GM18951 (cell line): ENCODE measurements at regions not wholly inside any gene's neighbourhood (a gene's known extent, or its start where the extent isn't known, plus 50 kb on each side); places are given as distances from the start of the nearest gene placed in this dataset.

Source experiments
- POLR2A ChIP-seq: IDR thresholded peaks from 4 replicates; pipeline ENCODE4 v1.6.1; 2011; ENCODE audit warnings: mild to moderate bottlenecking; ENCODE audit not compliant: insufficient read length, insufficient read depth; ENCODE audit errors: extremely low read depth
- in situ Hi-C: fragments of 300-500 bp; cut with MboI; formaldehyde crosslinking; loops from one replicate; pipeline ENCODE4 v1.12.0; 2022; ENCODE audit warnings: low sequenced_read_pairs, mixed read lengths, inconsistent platforms; ENCODE audit not compliant: unreplicated experiment

DNA sequence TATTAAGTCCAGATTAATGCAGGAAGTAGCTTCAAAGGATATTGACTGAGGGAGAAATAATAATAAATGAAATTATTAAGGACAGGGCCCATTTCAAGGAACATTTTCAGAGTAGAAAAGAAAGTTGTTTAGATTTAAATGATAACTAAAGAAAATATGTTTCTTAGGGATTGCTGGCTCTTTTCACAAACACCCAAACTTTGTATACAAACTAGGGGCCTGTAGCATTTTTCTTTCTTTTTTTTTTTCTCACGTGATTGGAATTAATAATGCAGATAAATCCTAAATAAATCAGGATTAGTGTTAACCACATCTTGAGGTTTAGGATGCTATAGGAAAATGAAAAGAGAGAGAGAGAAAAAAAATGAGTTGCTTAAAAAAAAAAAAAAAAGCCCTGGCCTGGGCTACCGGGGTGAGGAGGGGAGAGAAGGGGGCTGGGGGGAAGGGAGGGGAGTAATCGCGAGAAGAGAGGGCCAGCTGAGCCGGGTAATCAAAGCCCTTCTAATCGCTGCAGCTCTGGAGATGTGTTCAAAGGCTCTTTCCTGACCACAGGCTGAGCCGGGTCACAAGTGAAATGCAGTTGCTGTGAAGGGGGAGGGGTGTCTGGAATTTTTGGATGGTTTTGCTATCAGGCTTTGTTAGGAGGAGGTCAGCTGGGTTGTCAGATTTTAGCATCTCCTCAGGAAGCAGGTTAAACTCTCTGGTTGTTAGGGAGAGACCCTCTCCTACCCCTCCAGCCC lies 104.6 kb upstream of the ZFHX3 start:
- in situ Hi-C loops = no loop called here
- TF ChIP-seq POLR2A = no peak

DNA sequence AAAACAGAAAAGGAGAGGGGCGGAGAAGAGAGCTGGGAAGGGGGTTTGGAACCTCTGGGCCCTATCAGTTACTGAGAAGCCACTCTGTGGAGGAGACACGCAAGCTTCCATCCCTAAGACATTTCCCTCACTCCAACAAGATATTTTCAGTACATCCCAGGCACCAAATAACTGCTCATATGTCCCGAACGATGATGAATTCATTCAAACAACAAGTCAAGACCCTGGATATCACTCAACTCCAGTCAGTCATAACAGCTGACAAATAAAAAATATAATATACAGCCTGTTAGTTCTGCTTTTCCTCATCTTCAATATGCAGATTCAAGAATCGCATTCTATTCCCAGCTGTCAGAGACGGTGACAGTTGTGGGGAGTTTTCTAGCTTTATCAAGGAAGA lies 104.0 kb upstream of the ZFHX3 start:
- in situ Hi-C loops = no loop called here
- no peak for TF ChIP-seq POLR2A

DNA sequence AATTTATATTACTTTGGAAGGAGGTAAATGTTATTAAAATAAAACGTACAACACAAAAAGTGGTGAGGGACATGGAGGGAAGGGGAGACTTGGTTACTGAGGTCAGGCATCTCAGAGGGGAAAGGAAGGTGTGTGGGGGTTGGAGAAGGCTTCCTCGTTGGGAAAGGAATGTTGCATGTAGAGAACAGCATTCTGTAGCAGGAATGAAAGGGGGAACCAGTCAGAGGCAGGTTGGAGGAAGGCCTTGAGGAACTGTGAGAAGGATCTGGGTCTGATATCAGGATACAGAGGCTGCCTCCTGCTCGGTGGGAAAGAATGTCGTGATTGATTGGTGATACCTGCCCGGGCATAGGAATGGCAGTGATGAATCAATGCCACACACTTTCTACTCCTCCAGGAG lies 103.3 kb upstream of the ZFHX3 start:
- in situ Hi-C loops = no loop called here
- no peak for TF ChIP-seq POLR2A

DNA sequence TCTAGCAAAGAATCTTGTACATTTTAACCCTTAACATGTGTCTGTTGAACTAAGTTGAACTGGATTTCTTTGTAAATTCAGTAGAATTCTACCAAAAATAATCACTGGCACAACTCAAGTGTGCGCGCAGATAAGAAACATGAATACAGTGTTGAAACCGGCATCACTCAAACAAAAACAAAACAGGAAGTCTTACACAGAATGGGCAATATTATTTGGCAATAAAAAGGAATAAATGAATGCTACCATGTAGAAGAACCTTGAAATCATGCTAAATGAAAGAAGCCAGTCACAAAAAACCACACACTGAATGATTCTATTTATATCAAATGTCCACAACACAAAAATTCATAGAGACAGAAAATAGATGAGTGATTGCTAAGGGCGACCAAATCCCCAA lies 102.9 kb upstream of the ZFHX3 start:
- in situ Hi-C loops = no loop called here
- TF ChIP-seq POLR2A = no peak

DNA sequence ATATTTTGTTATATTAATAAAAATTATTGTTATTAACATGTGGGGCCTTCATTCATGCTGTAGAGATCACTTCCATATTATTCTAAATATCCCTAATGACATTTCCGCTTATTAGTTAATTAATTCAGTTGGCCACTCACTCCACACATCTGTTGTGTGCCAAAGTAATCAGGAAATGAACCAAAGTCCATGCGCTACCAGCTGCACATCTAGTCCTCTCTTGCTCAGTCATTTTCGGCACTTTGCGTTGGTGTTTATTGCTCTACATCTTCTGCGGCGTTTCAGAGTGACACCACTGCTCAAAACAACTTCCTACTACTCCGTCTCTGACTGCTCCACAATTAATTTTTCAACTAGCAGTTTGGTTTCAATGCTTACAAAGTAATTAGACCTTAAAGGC lies 101.4 kb upstream of the ZFHX3 start:
- TF ChIP-seq POLR2A = no peak
- in situ Hi-C loops = no loop called here

DNA sequence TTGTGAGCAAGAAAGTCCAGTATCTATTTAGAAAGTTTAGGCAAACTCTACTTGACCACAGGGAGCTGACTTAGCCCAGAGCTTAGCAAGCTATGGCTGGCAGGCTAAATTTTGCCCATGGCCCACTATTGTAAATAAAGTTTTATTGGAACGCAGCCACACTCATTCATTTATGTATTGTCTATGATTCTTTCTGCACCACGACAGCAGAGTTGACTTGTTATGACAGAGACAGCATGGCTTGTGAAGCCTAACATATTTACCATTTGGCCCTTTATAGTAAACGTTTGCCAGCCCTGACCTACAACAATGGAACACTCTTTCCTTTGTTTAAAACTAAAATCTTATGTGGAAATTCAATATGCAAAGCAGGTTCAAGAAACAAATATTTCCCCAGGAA lies 100.0 kb upstream of the ZFHX3 start:
- in situ Hi-C loops = no loop called here
- no peak for TF ChIP-seq POLR2A

DNA sequence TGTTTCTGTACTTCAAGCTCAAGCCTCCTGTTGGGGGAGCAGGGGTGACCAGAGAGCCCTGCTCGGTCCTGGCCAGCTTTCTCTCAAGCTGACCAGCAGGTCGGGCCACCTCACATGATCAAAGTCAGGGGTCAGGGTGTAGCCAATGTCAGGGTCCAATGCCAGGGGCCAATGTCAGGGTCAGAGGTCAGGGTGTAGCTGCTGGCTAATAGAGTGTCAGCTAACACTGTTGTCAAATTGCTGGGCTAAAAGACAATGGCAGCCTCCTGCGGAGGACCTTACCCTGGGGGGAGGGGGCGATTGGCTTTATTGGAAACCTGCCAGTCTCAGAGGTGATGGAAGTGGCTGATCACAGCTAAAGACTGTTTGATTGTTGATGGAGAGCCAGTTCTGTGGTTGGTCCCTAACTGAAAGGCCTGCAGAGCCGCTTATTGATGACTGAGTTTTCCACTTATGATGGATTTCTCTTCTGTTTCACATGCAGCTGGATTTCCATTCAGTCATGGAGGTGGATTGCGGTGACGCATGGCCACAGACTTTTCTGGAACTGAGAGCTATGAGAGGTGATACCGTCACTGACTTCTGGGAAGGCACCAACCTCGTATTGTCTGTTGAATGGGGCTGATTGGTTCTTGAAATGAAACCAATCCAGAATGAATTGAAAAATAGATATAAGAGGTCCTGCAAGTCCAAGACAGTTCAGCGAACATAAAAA lies 97.4 kb upstream of the ZFHX3 start:
- in situ Hi-C loops = no loop called here
- TF ChIP-seq POLR2A = no peak

DNA sequence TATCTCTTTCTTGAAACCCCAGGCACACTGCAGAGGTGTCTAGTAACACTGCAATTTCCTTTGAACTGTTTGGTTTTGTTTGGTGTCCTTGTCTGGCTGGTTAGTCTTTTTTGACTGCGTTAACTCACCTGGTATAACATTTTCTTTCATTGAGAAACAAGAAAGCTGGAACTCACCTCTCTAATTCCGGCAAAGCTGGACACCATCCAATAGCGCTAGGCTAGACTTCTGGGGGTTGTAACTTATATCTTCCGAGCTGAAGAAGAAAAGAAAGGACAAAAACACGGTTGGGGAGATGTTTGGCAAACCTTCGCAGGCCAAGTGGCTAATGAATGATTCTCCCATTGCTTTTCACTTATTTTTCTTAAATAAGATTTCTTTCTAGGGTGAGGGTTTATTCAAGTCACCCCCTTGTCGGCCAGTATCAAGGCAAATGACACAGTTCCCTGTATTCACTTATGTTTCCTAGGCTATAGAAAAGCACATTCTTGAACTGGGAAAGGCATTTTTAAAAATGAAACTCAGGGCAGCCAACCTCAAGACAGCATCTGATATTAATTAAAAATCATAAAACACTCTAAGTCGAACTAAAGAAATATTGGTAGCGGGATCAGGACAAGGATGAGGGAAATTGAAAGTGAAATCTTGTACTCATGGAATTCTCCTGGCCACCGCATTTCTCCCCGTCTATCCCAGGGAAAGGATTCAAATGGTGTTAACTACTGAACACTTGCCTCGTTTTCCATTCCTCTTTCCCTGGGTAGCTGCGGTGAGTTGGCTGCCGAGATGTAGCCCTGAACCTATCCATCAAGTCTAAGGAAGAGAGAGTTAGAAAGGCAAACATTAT lies 95.9 kb upstream of the ZFHX3 start:
- in situ Hi-C loops = no loop called here
- TF ChIP-seq POLR2A = no peak

DNA sequence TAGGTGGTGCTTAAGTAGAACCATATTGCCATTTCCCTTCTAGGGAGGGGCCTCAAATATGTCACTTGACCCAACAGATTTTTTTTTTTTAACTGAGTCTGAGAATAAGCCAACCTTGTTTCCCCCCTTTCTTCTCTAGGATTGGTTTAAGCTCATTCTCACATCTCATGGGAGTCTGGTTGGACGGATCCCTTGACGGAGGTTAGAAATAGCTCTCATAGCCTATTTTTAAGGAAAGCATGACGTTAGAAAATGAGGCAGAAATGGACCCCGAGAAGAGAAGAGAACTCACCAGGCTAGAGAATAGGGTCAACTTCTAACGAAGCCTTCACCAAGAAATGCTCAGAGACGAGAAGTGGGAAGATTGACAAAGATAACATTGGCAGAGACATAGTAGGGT lies 95.1 kb upstream of the ZFHX3 start:
- in situ Hi-C loops = no loop called here
- no peak for TF ChIP-seq POLR2A

DNA sequence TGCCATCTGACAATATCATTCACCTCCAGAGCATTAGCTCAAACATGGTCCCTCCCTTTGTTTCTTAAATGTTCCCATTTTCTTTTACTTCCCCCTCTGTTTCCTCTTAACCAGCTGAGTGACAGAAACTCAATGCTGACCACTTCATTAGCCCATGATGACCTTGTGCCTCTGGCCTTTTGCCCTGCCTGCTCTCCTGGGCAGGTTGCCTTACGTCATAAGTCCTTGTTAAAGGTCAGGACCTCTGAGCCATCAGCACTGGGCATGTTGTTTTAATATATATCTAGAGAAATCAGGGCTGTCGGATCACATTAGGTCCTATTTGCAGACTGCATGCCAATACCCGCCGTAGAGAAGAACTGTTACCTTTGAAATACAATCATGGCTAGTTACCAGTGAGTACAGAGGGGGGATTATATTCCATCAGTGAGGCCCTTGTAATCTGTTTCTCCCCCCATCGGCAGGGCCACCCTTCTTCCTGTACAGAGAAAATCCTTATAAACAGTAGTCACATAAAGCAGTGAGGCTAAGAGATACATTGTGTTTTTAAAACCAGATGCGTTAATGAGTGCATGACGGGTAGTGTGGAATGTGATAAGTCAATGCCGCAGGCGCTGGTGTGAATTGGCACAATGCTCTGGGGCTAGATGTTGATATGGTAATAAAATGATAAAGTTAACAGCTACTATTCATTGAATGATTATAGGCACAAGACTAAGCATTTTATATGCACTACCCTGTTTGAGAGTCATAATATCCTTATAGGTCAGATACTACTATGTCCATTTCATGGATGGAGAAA lies 94.3 kb upstream of the ZFHX3 start:
- in situ Hi-C loops = no loop called here

DNA sequence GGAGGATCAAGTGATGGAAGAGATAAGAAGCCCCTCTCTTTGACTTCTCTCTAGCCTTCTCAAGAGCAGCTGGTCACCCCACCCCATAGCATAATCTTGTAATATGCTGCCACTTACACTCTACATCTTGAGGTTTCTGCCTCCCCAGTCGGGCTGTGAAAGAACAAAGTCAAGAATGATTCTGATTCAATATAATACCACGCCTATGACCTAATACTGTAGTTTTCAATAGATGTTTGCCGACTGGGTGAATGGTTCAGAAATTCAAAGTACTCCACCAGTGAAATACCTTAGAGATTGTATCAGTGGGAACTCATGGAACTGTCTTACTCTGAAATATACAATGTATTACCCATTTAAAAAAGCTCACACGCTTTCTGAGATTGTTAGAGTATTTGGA lies 93.0 kb upstream of the ZFHX3 start:
- in situ Hi-C loops = no loop called here
- TF ChIP-seq POLR2A = no peak

More for the DNA sequence above, 94.3 kb upstream of the ZFHX3 start:
- TF ChIP-seq POLR2A = no peak

DNA sequence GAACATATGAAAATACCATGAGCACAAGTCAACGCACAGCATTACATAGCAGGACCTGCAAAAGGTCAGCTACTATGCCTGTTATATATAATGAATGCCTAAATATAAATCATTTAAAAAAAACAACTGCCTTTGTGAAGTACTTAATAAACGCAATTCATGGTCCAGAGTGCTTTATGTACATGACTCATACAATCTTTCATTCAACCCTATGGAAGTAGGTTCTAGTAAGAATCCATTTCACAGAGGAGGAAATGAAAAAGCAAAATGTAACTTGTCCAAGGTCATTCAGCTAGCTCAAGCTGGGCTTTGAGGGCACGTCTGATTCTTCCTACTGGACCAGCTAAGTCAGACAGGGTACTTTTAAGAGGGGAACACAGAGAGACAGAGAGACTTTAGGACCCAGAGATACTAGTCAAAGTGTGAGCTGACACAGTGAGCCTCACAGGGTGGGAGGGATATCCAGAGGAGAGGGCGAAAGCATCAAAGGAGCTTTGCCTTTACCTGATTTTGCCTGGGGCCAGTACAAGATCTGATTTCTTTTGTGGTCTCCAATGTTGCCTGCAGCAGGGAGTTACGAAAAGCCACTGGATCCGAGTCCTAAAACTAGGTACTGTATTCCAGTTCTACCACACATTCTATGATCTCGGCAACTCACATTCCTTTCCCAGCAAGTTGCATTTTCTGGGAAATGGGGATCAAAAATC lies 83.4 kb upstream of the ZFHX3 start:
- no peak for TF ChIP-seq POLR2A
- in situ Hi-C loops = no loop called here

DNA sequence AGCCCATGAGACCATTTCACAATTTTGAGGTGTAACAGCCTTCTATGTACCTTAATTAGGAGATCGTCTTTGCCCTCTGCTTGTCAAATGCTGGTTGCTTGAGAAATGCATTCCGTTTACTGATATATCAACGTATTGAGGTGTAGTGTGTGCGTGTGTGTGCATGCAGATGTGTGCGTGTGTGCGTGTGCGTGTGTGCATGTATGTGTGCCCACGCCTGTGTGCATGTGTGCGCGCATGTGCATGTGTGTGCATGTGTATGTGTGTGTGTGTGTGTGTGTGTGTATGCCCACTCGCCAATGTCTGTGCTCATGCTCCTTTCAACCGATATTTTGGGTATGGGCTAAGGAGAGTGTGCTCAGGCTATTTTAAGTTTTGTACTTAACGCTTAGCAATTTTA lies 81.5 kb upstream of the ZFHX3 start:
- in situ Hi-C loops = no loop called here
- TF ChIP-seq POLR2A = no peak

DNA sequence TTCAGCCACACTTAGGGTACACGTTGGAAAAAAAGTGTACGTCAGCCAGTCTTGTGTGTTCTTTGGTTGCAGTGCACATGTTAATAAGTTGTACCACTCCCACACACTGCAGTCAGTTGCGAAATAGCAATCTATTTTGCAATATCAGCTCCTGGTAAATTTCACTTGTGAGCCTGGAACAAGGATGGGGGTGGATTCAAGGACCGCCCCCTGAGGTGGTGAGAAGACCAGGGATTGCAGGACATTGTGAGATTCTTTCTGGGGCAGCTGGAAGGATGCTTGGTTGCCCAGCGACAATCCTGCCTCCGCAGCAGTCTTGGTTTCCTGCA lies 78.6 kb upstream of the ZFHX3 start:
- in situ Hi-C loops = no loop called here
- TF ChIP-seq POLR2A = no peak
